MM.1S (cell line): ENCODE measurements at regions not wholly inside any gene's neighbourhood (a gene's known extent, or its start where the extent isn't known, plus 50 kb on each side); places are given as distances from the start of the nearest gene placed in this dataset.

Experiments used
- EZH2 ChIP-seq: fragments of 300-600 bp; sonication (generic); optimal IDR thresholded peaks from 2 replicates; pipeline ENCODE3; 2017; ENCODE audit warnings: low read depth, mild to moderate bottlenecking, antibody characterized with exemption, low read length, mixed read lengths
- EZH2phosphoT487 ChIP-seq: fragments of 300-600 bp; sonication (generic); IDR thresholded peaks from 2 replicates; pipeline ENCODE4 v1.6.1; 2018; ENCODE audit warnings: antibody characterized with exemption, low read length
- TF ChIP-seq, protein P1 (sequence below): fragments of 300-600 bp; sonication (generic); IDR thresholded peaks from 2 replicates; pipeline ENCODE4 v1.5.1; 2016; ENCODE audit warnings: antibody characterized with exemption, low read length, mixed read lengths

DNA sequence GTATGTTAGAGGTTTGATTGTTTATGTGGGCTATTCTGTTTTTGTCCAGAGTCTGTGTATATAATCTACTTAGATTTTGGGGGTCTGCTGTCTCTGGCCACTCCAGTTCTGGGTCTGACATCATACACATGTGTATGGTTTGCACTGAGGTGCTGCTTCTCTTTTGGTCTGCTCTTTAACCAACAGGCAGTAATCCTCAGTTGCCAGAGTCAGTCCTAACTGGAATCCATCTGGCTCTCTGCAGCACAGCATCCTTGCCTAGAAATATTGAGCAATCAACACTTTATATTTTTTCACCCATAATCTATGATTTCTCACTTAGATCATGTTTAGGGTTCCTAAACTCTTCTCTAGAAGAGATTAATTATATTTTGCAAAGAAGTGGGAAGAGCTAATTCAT, 98.3 kb upstream of the SFRP2 start:
- TF ChIP-seq, protein P1, sequence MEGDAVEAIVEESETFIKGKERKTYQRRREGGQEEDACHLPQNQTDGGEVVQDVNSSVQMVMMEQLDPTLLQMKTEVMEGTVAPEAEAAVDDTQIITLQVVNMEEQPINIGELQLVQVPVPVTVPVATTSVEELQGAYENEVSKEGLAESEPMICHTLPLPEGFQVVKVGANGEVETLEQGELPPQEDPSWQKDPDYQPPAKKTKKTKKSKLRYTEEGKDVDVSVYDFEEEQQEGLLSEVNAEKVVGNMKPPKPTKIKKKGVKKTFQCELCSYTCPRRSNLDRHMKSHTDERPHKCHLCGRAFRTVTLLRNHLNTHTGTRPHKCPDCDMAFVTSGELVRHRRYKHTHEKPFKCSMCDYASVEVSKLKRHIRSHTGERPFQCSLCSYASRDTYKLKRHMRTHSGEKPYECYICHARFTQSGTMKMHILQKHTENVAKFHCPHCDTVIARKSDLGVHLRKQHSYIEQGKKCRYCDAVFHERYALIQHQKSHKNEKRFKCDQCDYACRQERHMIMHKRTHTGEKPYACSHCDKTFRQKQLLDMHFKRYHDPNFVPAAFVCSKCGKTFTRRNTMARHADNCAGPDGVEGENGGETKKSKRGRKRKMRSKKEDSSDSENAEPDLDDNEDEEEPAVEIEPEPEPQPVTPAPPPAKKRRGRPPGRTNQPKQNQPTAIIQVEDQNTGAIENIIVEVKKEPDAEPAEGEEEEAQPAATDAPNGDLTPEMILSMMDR: no peak
- TF ChIP-seq EZH2 (no peak), EZH2phosphoT487 (no peak)
